SK-N-SH (cell line): ENCODE measurements at regions not wholly inside any gene's neighbourhood (a gene's known extent, or its start where the extent isn't known, plus 50 kb on each side); places are given as distances from the start of the nearest gene placed in this dataset.

Experiments used
- CTCF ChIA-PET: fragments of 300-600, 350-600 bp; formaldehyde crosslinking; extraction: SDS; loops from one replicate; lab custom pipeline; 2021; lab: Yijun Ruan, JAX
- POLR2A ChIA-PET: fragments of 350-600 bp; sonication (Branson Sonifier 250); formaldehyde crosslinking; extraction: SDS; loops from one replicate; lab custom pipeline; 2020; ENCODE audit warnings: antibody characterized with exemption, inconsistent platforms; lab: Yijun Ruan, JAX
- DNase-seq: peaks from one replicate; pipeline ENCODE4 v3.0.0; 2012
- H2AFZ ChIP-seq: fragments of 200-600 bp; sonication (generic); 2 replicates; pipeline ENCODE4 v1.8.1; 2016; ENCODE audit warnings: antibody characterized with exemption, mild to moderate bottlenecking, low read depth
- H3F3A ChIP-seq: fragments of 200-600 bp; sonication (generic); replicated peaks from 2 replicates; pipeline ENCODE3; 2016; ENCODE audit warnings: antibody characterized with exemption, mild to moderate bottlenecking; ENCODE audit not compliant: insufficient read depth
- H3K27ac ChIP-seq, 2 experiments: fragments of 200-500 bp in 1 of 2; fragments of 200-600 bp in 1 of 2; sonication (Bioruptor generic) in 1 of 2; sonication (generic), shearing (Covaris generic) in 1 of 2; 2 replicates each; pipeline versions ENCODE4 v1.5.1 to v1.6.1; 2014 to 2016; ENCODE audit warnings: low read depth in 2 of 2, inconsistent platforms in 1 of 2, low read length in 1 of 2, mild to moderate bottlenecking in 1 of 2, mixed read lengths in 1 of 2
- H3K27me3 ChIP-seq: fragments of 200-600 bp; sonication (generic), shearing (Covaris generic); 2 replicates; pipeline ENCODE4 v1.6.1; 2016; ENCODE audit warnings: mixed run types; ENCODE audit not compliant: insufficient read depth
- H3K36me3 ChIP-seq, 2 experiments: fragments of 200-500 bp in 1 of 2; fragments of 200-600 bp in 1 of 2; sonication (Bioruptor generic) in 1 of 2; sonication (generic) in 1 of 2; replicated peaks in 1 of 2; 2 replicates each; pipeline versions ENCODE3 to v1.5.1; 2014 to 2016; ENCODE audit warnings: low read length in 1 of 2, mild to moderate bottlenecking in 1 of 2; ENCODE audit not compliant: insufficient read depth in 2 of 2, control insufficient read depth in 1 of 2
- H3K4me1 ChIP-seq, 2 experiments: fragments of 200-500 bp in 1 of 2; fragments of 200-600 bp in 1 of 2; sonication (Bioruptor generic) in 1 of 2; sonication (generic), shearing (Covaris generic) in 1 of 2; 2 replicates each; pipeline versions ENCODE4 v1.5.1 to v1.6.1; 2014 to 2016; ENCODE audit warnings: low read depth in 1 of 2, low read length in 1 of 2, mixed run types in 1 of 2; ENCODE audit not compliant: insufficient read depth in 2 of 2, control insufficient read depth in 1 of 2
- H3K4me2 ChIP-seq: fragments of 200-600 bp; sonication (generic), shearing (Covaris generic); 2 replicates; pipeline ENCODE4 v1.6.1; 2017; ENCODE audit warnings: mixed run types
- H3K4me3 ChIP-seq, 2 experiments: fragments of 200-500 bp in 1 of 2; fragments of 200-600 bp in 1 of 2; sonication (Bioruptor generic) in 1 of 2; sonication (generic), shearing (Covaris generic) in 1 of 2; 2 replicates each; pipeline versions ENCODE4 v1.5.1 to v1.8.1; 2014 to 2016; ENCODE audit warnings: low read depth in 2 of 2, inconsistent platforms in 1 of 2, low read length in 1 of 2, mild to moderate bottlenecking in 1 of 2, mixed read lengths in 1 of 2, moderate library complexity in 1 of 2
- H3K79me2 ChIP-seq: fragments of 200-600 bp; sonication (generic); 2 replicates; pipeline ENCODE4 v1.8.1; 2017; ENCODE audit warnings: mild to moderate bottlenecking; ENCODE audit not compliant: insufficient read depth
- H3K9ac ChIP-seq: fragments of 200-600 bp; sonication (generic); 2 replicates; pipeline ENCODE4 v1.6.1; 2017; ENCODE audit warnings: mixed run types
- H3K9me2 ChIP-seq: fragments of 200-600 bp; sonication (generic); 2 replicates; pipeline ENCODE4 v1.6.1; 2017; ENCODE audit warnings: mixed run types
- H3K9me3 ChIP-seq: fragments of 200-600 bp; sonication (generic); 2 replicates; pipeline ENCODE4 v1.6.1; 2017; ENCODE audit warnings: mixed run types, mild to moderate bottlenecking, moderate library complexity
- H4K20me1 ChIP-seq: fragments of 200-600 bp; sonication (generic); 2 replicates; pipeline ENCODE4 v1.6.1; 2017; ENCODE audit warnings: mild to moderate bottlenecking, mixed run types; ENCODE audit not compliant: insufficient read depth
- ELF1 ChIP-seq: IDR thresholded peaks from 2 replicates; pipeline ENCODE4 v1.4.0; 2012
- FOSL2 ChIP-seq: IDR thresholded peaks from 2 replicates; pipeline ENCODE4 v1.4.0; 2012; ENCODE audit warnings: low read depth, mild to moderate bottlenecking, moderate library complexity, borderline replicate concordance
- FOXM1 ChIP-seq: IDR thresholded peaks from 2 replicates; pipeline ENCODE4 v1.4.0; 2012; ENCODE audit warnings: low read depth, mild to moderate bottlenecking
- GATA2 ChIP-seq: sonication (generic); formaldehyde crosslinking; IDR thresholded peaks from 2 replicates; pipeline ENCODE4 v1.5.0; 2020; ENCODE audit warnings: mild to moderate bottlenecking, missing genetic modification reagents
- JUND ChIP-seq: IDR thresholded peaks from 2 replicates; pipeline ENCODE4 v1.4.0; 2012
- MXI1 ChIP-seq: IDR thresholded peaks from 2 replicates; pipeline ENCODE4 v1.6.1; 2012; ENCODE audit warnings: mild to moderate bottlenecking, low read depth, low read length, improper control_type of control experiment
- RFX5 ChIP-seq: IDR thresholded peaks from 2 replicates; pipeline ENCODE4 v1.6.1; 2012; ENCODE audit warnings: mild to moderate bottlenecking, improper control_type of control experiment, low read length
- SIN3A ChIP-seq: IDR thresholded peaks from 2 replicates; pipeline ENCODE4 v1.6.1; 2012; ENCODE audit warnings: low read depth, mild to moderate bottlenecking, low read length, moderate library complexity, borderline replicate concordance
- SMC3 ChIP-seq: IDR thresholded peaks from 2 replicates; pipeline ENCODE4 v1.6.1; 2012; ENCODE audit warnings: low read depth, low read length, improper control_type of control experiment
- USF1 ChIP-seq: IDR thresholded peaks from 2 replicates; pipeline ENCODE4 v1.4.0; 2012; ENCODE audit warnings: low read depth, borderline replicate concordance
- USF2 ChIP-seq: fragments of 150-350 bp; IDR thresholded peaks from 2 replicates; pipeline ENCODE4 v1.6.1; 2017; ENCODE audit warnings: antibody characterized with exemption, low read length, low read depth, borderline replicate concordance
- WGBS: methylation state at CpG from one replicate; pipeline ENCODE4 v1.1.6; 2017; ENCODE audit warnings: low lambda C conversion rate; 5-methylcytosine and 5-hydroxymethylcytosine counted together
- TF ChIP-seq, protein P1 (sequence below): IDR thresholded peaks from 2 replicates; pipeline ENCODE4; 2012

GRCh38 chr2:83949361-83949760 lies 509.7 kb downstream of the SUCLG1 start:
- ChIA-PET CTCF (no interaction called here), POLR2A (no interaction called here)

GRCh38 chr2:83944191-83944590 lies 514.9 kb downstream of the SUCLG1 start:
- Histone ChIP-seq H3K4me1 (no peaks in the 10 kb centered on the region), H2AFZ (no peak overlapping the region), H3K9me2 (no peaks in the 10 kb centered on the region), H3K36me3 (no peaks in the 10 kb centered on the region), H3K27ac (no peak overlapping the region), H4K20me1 (no peaks in the 10 kb centered on the region), H3K4me3 (no peak overlapping the region), H3K9ac (no peak overlapping the region), H3K27me3 (no peaks in the 10 kb centered on the region), H3K79me2 (no peaks in the 10 kb centered on the region), H3K4me2 (no peak overlapping the region), H3F3A (no peaks in the 10 kb centered on the region), H3K9me3 (no peaks in the 10 kb centered on the region)
- CTCF ChIA-PET: no interaction called here
- WGBS: 3% methylated on average over 3 of the region's 3 CpGs
- no peak for DNase-seq
- no peak for TF ChIP-seq GATA2 (CRISPR knock-in tag)
- POLR2A ChIA-PET: no interaction called here

More at GRCh38 chr2:83949361-83949760, 509.7 kb downstream of the SUCLG1 start:
- Histone ChIP-seq H3F3A (no peaks in the 10 kb centered on the region), H3K27ac (no peak overlapping the region), H3K4me2 (no peak overlapping the region), H4K20me1 (no peaks in the 10 kb centered on the region), H2AFZ (no peak overlapping the region), H3K9me2 (no peaks in the 10 kb centered on the region), H3K36me3 (no peaks in the 10 kb centered on the region), H3K79me2 (no peaks in the 10 kb centered on the region), H3K9ac (no peak overlapping the region), H3K4me3 (no peak overlapping the region), H3K9me3 (no peaks in the 10 kb centered on the region), H3K4me1 (no peaks in the 10 kb centered on the region), H3K27me3 (no peaks in the 10 kb centered on the region)
- WGBS: 0% methylated on average over 1 of the region's 1 CpG
- TF ChIP-seq USF2: no peak
- no peak for TF ChIP-seq FOSL2
- no peak for TF ChIP-seq SMC3
- no peak for TF ChIP-seq ELF1
- TF ChIP-seq, protein P1, sequence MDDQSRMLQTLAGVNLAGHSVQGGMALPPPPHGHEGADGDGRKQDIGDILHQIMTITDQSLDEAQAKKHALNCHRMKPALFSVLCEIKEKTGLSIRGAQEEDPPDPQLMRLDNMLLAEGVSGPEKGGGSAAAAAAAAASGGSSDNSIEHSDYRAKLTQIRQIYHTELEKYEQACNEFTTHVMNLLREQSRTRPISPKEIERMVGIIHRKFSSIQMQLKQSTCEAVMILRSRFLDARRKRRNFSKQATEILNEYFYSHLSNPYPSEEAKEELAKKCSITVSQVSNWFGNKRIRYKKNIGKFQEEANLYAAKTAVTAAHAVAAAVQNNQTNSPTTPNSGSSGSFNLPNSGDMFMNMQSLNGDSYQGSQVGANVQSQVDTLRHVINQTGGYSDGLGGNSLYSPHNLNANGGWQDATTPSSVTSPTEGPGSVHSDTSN: no peak
- TF ChIP-seq USF1: no peak
- no peak for TF ChIP-seq RFX5
- TF ChIP-seq JUND: no peak
- no peak for TF ChIP-seq FOXM1
- no peak for TF ChIP-seq MXI1
- no peak for TF ChIP-seq SIN3A
- DNase-seq: no peak
